H1 (cell line): ENCODE measurements at regions not wholly inside any gene's neighbourhood (a gene's known extent, or its start where the extent isn't known, plus 50 kb on each side); places are given as distances from the start of the nearest gene placed in this dataset.

Experiments used
- CTCF ChIA-PET: fragments of 300-600 bp; sonication (Branson Sonifier 250); formaldehyde crosslinking; loops from one replicate; lab custom pipeline; 2021; ENCODE audit not compliant: partially characterized antibody; lab: Charles Lee
- POLR2A ChIA-PET: fragments of 300-600 bp; sonication (Branson Sonifier 250); formaldehyde crosslinking; loops from one replicate; lab custom pipeline; 2021; ENCODE audit warnings: inconsistent platforms; ENCODE audit not compliant: partially characterized antibody; lab: Charles Lee
- DNase-seq, 2 experiments: peaks; one replicate each; pipeline versions ENCODE4 v3.0.0 to v3.0.0-alpha.2; 2010 to 2022; ENCODE audit warnings: low spot score in 2 of 2, low read depth in 1 of 2, mixed read lengths in 1 of 2
- FAIRE-seq: peaks from 2 replicates; lab custom pipeline; 2011; peaks lifted over from hg19 to GRCh38; lab: Jason Lieb, UNC
- H2AFZ ChIP-seq: 2 replicates; pipeline ENCODE4 v1.8.1; 2012; ENCODE audit warnings: low read length, inconsistent platforms
- H2AK5ac ChIP-seq: 2 replicates; pipeline ENCODE4 v1.6.1; 2013; ENCODE audit warnings: low read depth, low read length
- H2BK120ac ChIP-seq: replicated peaks from 2 replicates; pipeline ENCODE3; 2013; ENCODE audit warnings: low read depth, low read length, inconsistent platforms
- H2BK12ac ChIP-seq: 2 replicates; pipeline ENCODE4 v1.6.1; 2013; ENCODE audit warnings: low read depth, low read length
- H2BK15ac ChIP-seq: 2 replicates; pipeline ENCODE4 v1.6.1; 2013; ENCODE audit warnings: low read length
- H2BK20ac ChIP-seq: 2 replicates; pipeline ENCODE4 v1.6.1; 2013; ENCODE audit warnings: low read length
- H2BK5ac ChIP-seq: 2 replicates; pipeline ENCODE4 v1.6.1; 2013; ENCODE audit warnings: low read depth, low read length
- H3K14ac ChIP-seq: 2 replicates; pipeline ENCODE4 v1.6.1; 2013; ENCODE audit warnings: inconsistent platforms; ENCODE audit not compliant: insufficient read length
- H3K18ac ChIP-seq: 2 replicates; pipeline ENCODE4 v1.6.1; 2013; ENCODE audit warnings: low read length; ENCODE audit errors: extremely low read depth
- H3K23ac ChIP-seq: 2 replicates; pipeline ENCODE4 v1.6.1; 2013; ENCODE audit warnings: inconsistent platforms; ENCODE audit not compliant: insufficient read length
- H3K23me2 ChIP-seq: 2 replicates; pipeline ENCODE4 v1.6.1; 2013; ENCODE audit warnings: low read depth, low read length
- H3K27ac ChIP-seq: 2 replicates; pipeline ENCODE4 v1.6.1; 2011; ENCODE audit warnings: low read depth, low read length, inconsistent platforms
- H3K27me3 ChIP-seq, 4 experiments: replicated peaks in 1 of 4; 1 replicate in 1 of 4; 2 replicates in 3 of 4; pipeline versions ENCODE4 v1.6.1 to v1.8.1; 2011 to 2013; ENCODE audit warnings: low read length in 3 of 4, mild to moderate bottlenecking in 3 of 4, inconsistent platforms in 2 of 4, mixed read lengths in 2 of 4, moderate library complexity in 1 of 4; ENCODE audit not compliant: control insufficient read depth in 3 of 4, insufficient read depth in 3 of 4; ENCODE audit errors: extremely low read depth in 1 of 4
- H3K36me3 ChIP-seq, 4 experiments: 2 replicates each; pipeline versions ENCODE4 v1.6.1 to v1.8.1; 2011 to 2013; ENCODE audit warnings: mild to moderate bottlenecking in 4 of 4, low read length in 3 of 4, moderate library complexity in 2 of 4, control low read depth in 1 of 4, inconsistent platforms in 1 of 4; ENCODE audit not compliant: insufficient read depth in 4 of 4, control insufficient read depth in 2 of 4
- H3K4ac ChIP-seq: replicated peaks from 2 replicates; pipeline ENCODE3; 2013; ENCODE audit warnings: low read length, low read depth, mixed read lengths, inconsistent platforms; ENCODE audit not compliant: insufficient read length
- H3K4me1 ChIP-seq, 4 experiments: replicated peaks in 1 of 4; 1 replicate in 1 of 4; 2 replicates in 3 of 4; pipeline versions ENCODE4 v1.6.1 to v1.8.1; 2011 to 2013; ENCODE audit warnings: low read length in 3 of 4, inconsistent platforms in 2 of 4, mixed read lengths in 1 of 4; ENCODE audit not compliant: insufficient read depth in 4 of 4, control insufficient read depth in 3 of 4
- H3K4me2 ChIP-seq, 2 experiments: 2 replicates each; pipeline versions ENCODE4 v1.6.1 to v1.8.1; 2011 to 2013; ENCODE audit warnings: low read depth in 2 of 2, low read length in 2 of 2, control low read depth in 1 of 2, inconsistent platforms in 1 of 2, mild to moderate bottlenecking in 1 of 2; ENCODE audit not compliant: insufficient read depth in 1 of 2
- H3K4me3 ChIP-seq, 4 experiments: fragments of 200-600, 300-600 bp in 1 of 4; sonication (generic), shearing (Covaris generic), sonication (Bioruptor Twin) in 1 of 4; 2 replicates each; pipeline versions ENCODE4 v1.5.1 to v1.8.1; 2011 to 2016; ENCODE audit warnings: low read length in 4 of 4, low read depth in 3 of 4, control low read depth in 2 of 4, inconsistent platforms in 2 of 4, mild to moderate bottlenecking in 2 of 4, mixed read lengths in 1 of 4, moderate library complexity in 1 of 4; ENCODE audit not compliant: insufficient read depth in 2 of 4; ENCODE audit errors: extremely low read depth in 1 of 4
- H3K56ac ChIP-seq: replicated peaks from 2 replicates; pipeline ENCODE3; 2013; ENCODE audit warnings: low read depth, mild to moderate bottlenecking, mixed read lengths, low read length, inconsistent platforms; ENCODE audit not compliant: insufficient read length
- H3K79me1 ChIP-seq: 2 replicates; pipeline ENCODE4 v1.6.1; 2013; ENCODE audit warnings: low read depth, low read length, control low read depth
- H3K79me2 ChIP-seq, 2 experiments: 2 replicates each; pipeline versions ENCODE4 v1.6.1 to v1.8.1; 2012 to 2013; ENCODE audit warnings: low read length in 2 of 2, mild to moderate bottlenecking in 2 of 2, inconsistent platforms in 1 of 2; ENCODE audit not compliant: insufficient read depth in 2 of 2, control insufficient read depth in 1 of 2
- H3K9ac ChIP-seq, 4 experiments: replicated peaks in 1 of 4; 1 replicate in 1 of 4; 2 replicates in 3 of 4; pipeline versions ENCODE4 v1.6.1 to v1.8.1; 2011 to 2013; ENCODE audit warnings: low read depth in 3 of 4, low read length in 3 of 4, control low read depth in 2 of 4, mild to moderate bottlenecking in 2 of 4, moderate library complexity in 2 of 4, inconsistent platforms in 1 of 4; ENCODE audit errors: extremely low read depth in 1 of 4
- H3K9me3 ChIP-seq, 2 experiments: 2 replicates each; pipeline versions ENCODE4 v1.6.1 to v1.8.1; 2012 to 2013; ENCODE audit warnings: mild to moderate bottlenecking in 2 of 2, moderate library complexity in 2 of 2, control low read depth in 1 of 2, inconsistent platforms in 1 of 2, low read depth in 1 of 2, low read length in 1 of 2, mixed read lengths in 1 of 2; ENCODE audit not compliant: insufficient read depth in 2 of 2
- H4K20me1 ChIP-seq, 2 experiments: replicated peaks in 1 of 2; 2 replicates each; pipeline versions ENCODE3 to v1.8.1; 2011 to 2013; ENCODE audit warnings: inconsistent platforms in 2 of 2, low read length in 2 of 2, mild to moderate bottlenecking in 1 of 2; ENCODE audit not compliant: insufficient read depth in 2 of 2, control insufficient read depth in 1 of 2
- H4K5ac ChIP-seq: 2 replicates; pipeline ENCODE4 v1.6.1; 2013; ENCODE audit warnings: low read length, low read depth, mixed read lengths, inconsistent platforms; ENCODE audit not compliant: insufficient read length
- H4K8ac ChIP-seq: 2 replicates; pipeline ENCODE4 v1.8.0; 2013; ENCODE audit warnings: mild to moderate bottlenecking, moderate library complexity, low read length, inconsistent platforms; ENCODE audit not compliant: insufficient read depth; ENCODE audit errors: extremely low read depth
- H4K91ac ChIP-seq: replicated peaks from 2 replicates; pipeline ENCODE3; 2013; ENCODE audit warnings: low read length, mixed read lengths, inconsistent platforms; ENCODE audit not compliant: insufficient read length
- ASH2L ChIP-seq: fragments of 200-600, 300-600 bp; sonication (generic); IDR thresholded peaks from one replicate; pipeline ENCODE4 v1.7.1; 2017; ENCODE audit warnings: low read length
- BRCA1 ChIP-seq: IDR thresholded peaks from 2 replicates; pipeline ENCODE4 v1.6.1; 2012; ENCODE audit warnings: low read depth, low read length, improper control_type of control experiment
- CREB1 ChIP-seq: IDR thresholded peaks from 2 replicates; pipeline ENCODE4 v1.6.1; 2012; ENCODE audit warnings: inconsistent platforms
- NRF1 ChIP-seq: IDR thresholded peaks from 2 replicates; pipeline ENCODE4 v1.6.1; 2011; ENCODE audit warnings: mild to moderate bottlenecking, low read depth, low read length, improper control_type of control experiment
- RAD21 ChIP-seq, 2 experiments: IDR thresholded peaks in 1 of 2; conservative IDR thresholded peaks in 1 of 2; 2 replicates each; pipeline ENCODE4 v1.6.1; 2011; ENCODE audit warnings: low read depth in 2 of 2, low read length in 2 of 2, improper control_type of control experiment in 1 of 2, inconsistent platforms in 1 of 2, mild to moderate bottlenecking in 1 of 2, moderate library complexity in 1 of 2
- RXRA ChIP-seq: IDR thresholded peaks from 2 replicates; pipeline ENCODE4 v1.6.1; 2011; ENCODE audit warnings: low read depth, mild to moderate bottlenecking, low read length, moderate library complexity; ENCODE audit not compliant: insufficient read depth
- SIN3A ChIP-seq, 2 experiments: IDR thresholded peaks in 1 of 2; conservative IDR thresholded peaks in 1 of 2; 2 replicates each; pipeline ENCODE4 v1.6.1; 2011 to 2012; ENCODE audit warnings: low read length in 2 of 2, improper control_type of control experiment in 1 of 2, low read depth in 1 of 2, mild to moderate bottlenecking in 1 of 2
- SIRT6 ChIP-seq: IDR thresholded peaks from one replicate; pipeline ENCODE4 v1.7.1; 2012; ENCODE audit warnings: low read length, inconsistent platforms
- SP1 ChIP-seq: IDR thresholded peaks from 2 replicates; pipeline ENCODE4 v1.6.1; 2011; ENCODE audit warnings: low read depth, low read length
- TAF1 ChIP-seq: IDR thresholded peaks from 2 replicates; pipeline ENCODE4 v1.6.1; 2011; ENCODE audit warnings: mild to moderate bottlenecking, low read depth, low read length
- TAF7 ChIP-seq: optimal IDR thresholded peaks from 2 replicates; pipeline ENCODE3; 2011; ENCODE audit warnings: low read depth, mild to moderate bottlenecking, inconsistent platforms, low read length, moderate library complexity, borderline replicate concordance
- ZNF274 ChIP-seq: IDR thresholded peaks from 2 replicates; pipeline ENCODE4 v1.7.0; 2012; ENCODE audit warnings: low read length, borderline replicate concordance; ENCODE audit errors: extremely low read depth
- WGBS, 2 experiments: shearing (Covaris generic) in 1 of 2; methylation state at CpG; one replicate each; pipeline versions ENCODE4 v1.1.6 to v1.1.7; 2013 to 2015; ENCODE audit warnings: low lambda C conversion rate in 2 of 2, mixed read lengths in 2 of 2, inconsistent platforms in 1 of 2, low coverage in 1 of 2, missing lambda C conversion rate in 1 of 2; ENCODE audit not compliant: insufficient replicate concordance in 2 of 2, insufficient coverage in 1 of 2, insufficient read length in 1 of 2; ENCODE audit errors: extremely low coverage in 1 of 2, missing lambda C conversion rate in 1 of 2; 5-methylcytosine and 5-hydroxymethylcytosine counted together

- Histone ChIP-seq H3K4ac (no peak overlapping the region), H3K4me3 (no peak overlapping the region), H3K9me3 (peaks cover 0 to 6% of the 10 kb centered on the region in 2 experiments; a peak in 1 of 4 replicates), H4K20me1 (no peaks in the 10 kb centered on the region), H4K5ac (no peak overlapping the region), H3K23me2 (no peaks in the 10 kb centered on the region), H3K56ac (no peak overlapping the region), H3K4me2 (no peak overlapping the region), H3K14ac (no peak overlapping the region), H3K36me3 (peaks cover 0 to 6% (median 0%) of the 10 kb centered on the region in 4 experiments; a peak in 1 of 8 replicates), H3K79me1 (no peaks in the 10 kb centered on the region), H2BK12ac (no peak overlapping the region), H2AFZ (no peak overlapping the region), H2BK5ac (no peak overlapping the region), H2BK15ac (no peak overlapping the region), H3K4me1 (no peaks in the 10 kb centered on the region), H3K27ac (no peak overlapping the region), H4K91ac (no peak overlapping the region), H4K8ac (no peak overlapping the region), H3K23ac (no peak overlapping the region), H2BK20ac (no peak overlapping the region), H3K27me3 (no peaks in the 10 kb centered on the region), H3K9ac (no peak overlapping the region), H2AK5ac (no peak overlapping the region), H3K18ac (no peak overlapping the region), H2BK120ac (no peak overlapping the region), H3K79me2 (no peaks in the 10 kb centered on the region)
- DNase-seq (no peak), FAIRE-seq (no peak)
- ChIA-PET POLR2A (no interaction called here), CTCF (no interaction called here)
- no peak for TF ChIP-seq RXRA
- no peak for TF ChIP-seq ASH2L
- TF ChIP-seq CREB1: no peak
- no peak for TF ChIP-seq BRCA1
- no peak for TF ChIP-seq NRF1
- TF ChIP-seq TAF7: no peak
- no peak for TF ChIP-seq SP1
- TF ChIP-seq SIN3A (conservative IDR thresholded peaks at IDR 0.05 in 1 of 2, IDR thresholded peaks at IDR 0.05 in 1 of 2; ENCODE audit: low read depth in 1 of 2, low read length in 2 of 2): no peak
- no peak for TF ChIP-seq RAD21 (IDR thresholded peaks at IDR 0.05 in 1 of 2, conservative IDR thresholded peaks at IDR 0.05 in 1 of 2; ENCODE audit: low read depth in 2 of 2, low read length in 2 of 2)
- TF ChIP-seq TAF1: no peak
- TF ChIP-seq ZNF274: no peak
- no peak for TF ChIP-seq SIRT6
- WGBS, 2 experiments: 97% methylated on average over 1 of the region's 1 CpG; no CpG with 5 or more reads in 1 of the 2 experiments
Observed at GRCh38 chr4:133997436-133997835, 204.2 kb downstream of the PABPC4L start.
